ENCODE measurements at regions not wholly inside any gene's neighbourhood (a gene's known extent, or its start where the extent isn't known, plus 50 kb on each side); places are given as distances from the start of the nearest gene placed in this dataset.
A peak's percentile ranks its signal among the peaks of the same experiment; 100 is the strongest.

GRCh38 chr1:166368030-166368429, 201.2 kb upstream of the FAM78B start:
- Histone ChIP-seq H3K9me3 (ENCODE audit: control insufficient read depth, low read length) (no peaks in the 10 kb centered on the region), H2BK15ac (ENCODE audit: low read depth, poor library complexity, severe bottlenecking) (no peak overlapping the region), H4K8ac (ENCODE audit: low read length) (no peak overlapping the region), H4K91ac (ENCODE audit: low read length) (no peak overlapping the region), H3K27me3 (ENCODE audit: control insufficient read depth in 1 of 2, insufficient read depth in 1 of 2, low read length in 2 of 2) (no peaks in the 10 kb centered on the region), H3K4me1 (ENCODE audit: control insufficient read depth, insufficient read depth, low read depth, low read length) (no peaks in the 10 kb centered on the region), H3K4me2 (ENCODE audit: low read length, poor library complexity, severe bottlenecking) (no peak overlapping the region), H3K18ac (ENCODE audit: low read depth in 1 of 2, low read length in 2 of 2) (no peak overlapping the region), H2AFZ (ENCODE audit: low read depth, low read length) (no peak overlapping the region), H2BK120ac (ENCODE audit: low read depth, low read length) (no peak overlapping the region), H3K23ac (ENCODE audit: low read length in 2 of 2) (no peak overlapping the region), H2BK12ac (ENCODE audit: low read length in 2 of 2) (no peak overlapping the region), H3K14ac (ENCODE audit: low read length in 2 of 2) (no peak overlapping the region), H3K27ac (ENCODE audit: low read length, poor library complexity, severe bottlenecking) (no peak overlapping the region), H2AK5ac (ENCODE audit: low read length, severe bottlenecking) (no peak overlapping the region), H2BK5ac (ENCODE audit: low read depth, low read length, poor library complexity, severe bottlenecking) (no peak overlapping the region), H3K36me3 (ENCODE audit: control insufficient read depth in 1 of 2, insufficient read depth in 2 of 2, low read depth in 1 of 2, low read length in 2 of 2) (no peaks in the 10 kb centered on the region), H3K4ac (ENCODE audit: low read depth in 1 of 2, low read length in 2 of 2) (no peak overlapping the region), H3K9ac (ENCODE audit: low read length) (no peak overlapping the region), H3K4me3 (ENCODE audit: insufficient read depth in 1 of 2, low read depth in 1 of 2, low read length in 2 of 2) (no peak overlapping the region), H3K79me1 (replicated peaks; ENCODE audit: low read length, poor library complexity, severe bottlenecking) (no peaks in the 10 kb centered on the region)
- no peak for DNase-seq
- WGBS: 15% methylated on average over 3 of the region's 3 CpGs

GRCh38 chr1:166377896-166378295, 211.1 kb upstream of the FAM78B start:
- Histone ChIP-seq H3K4me3 (ENCODE audit: insufficient read depth in 1 of 2, low read depth in 1 of 2, low read length in 2 of 2) (no peak overlapping the region), H2AK5ac (ENCODE audit: low read length, severe bottlenecking) (no peak overlapping the region), H3K4ac (ENCODE audit: low read depth in 1 of 2, low read length in 2 of 2) (no peak overlapping the region), H3K4me1 (ENCODE audit: control insufficient read depth, insufficient read depth, low read depth, low read length) (no peaks in the 10 kb centered on the region), H3K79me1 (replicated peaks; ENCODE audit: low read length, poor library complexity, severe bottlenecking) (no peaks in the 10 kb centered on the region), H2BK5ac (ENCODE audit: low read depth, low read length, poor library complexity, severe bottlenecking) (no peak overlapping the region), H3K18ac (ENCODE audit: low read depth in 1 of 2, low read length in 2 of 2) (no peak overlapping the region), H3K23ac (ENCODE audit: low read length in 2 of 2) (no peak overlapping the region), H3K27me3 (ENCODE audit: control insufficient read depth in 1 of 2, insufficient read depth in 1 of 2, low read length in 2 of 2) (no peaks in the 10 kb centered on the region), H2AFZ (ENCODE audit: low read depth, low read length) (no peak overlapping the region), H4K91ac (ENCODE audit: low read length) (no peak overlapping the region), H4K8ac (ENCODE audit: low read length) (no peak overlapping the region), H2BK15ac (ENCODE audit: low read depth, poor library complexity, severe bottlenecking) (no peak overlapping the region), H2BK120ac (ENCODE audit: low read depth, low read length) (no peak overlapping the region), H3K36me3 (ENCODE audit: control insufficient read depth in 1 of 2, insufficient read depth in 2 of 2, low read depth in 1 of 2, low read length in 2 of 2) (no peaks in the 10 kb centered on the region), H3K9me3 (ENCODE audit: control insufficient read depth, low read length) (no peaks in the 10 kb centered on the region), H3K27ac (ENCODE audit: low read length, poor library complexity, severe bottlenecking) (no peak overlapping the region), H3K9ac (ENCODE audit: low read length) (no peak overlapping the region), H3K4me2 (ENCODE audit: low read length, poor library complexity, severe bottlenecking) (no peak overlapping the region), H3K14ac (ENCODE audit: low read length in 2 of 2) (no peak overlapping the region), H2BK12ac (ENCODE audit: low read length in 2 of 2) (no peak overlapping the region)
- WGBS: 21% methylated on average over 2 of the region's 4 CpGs
- DNase-seq: no peak

- H2AFZ ChIP-seq (ENCODE audit: low read depth, low read length): no peak overlapping the region
- no peak overlapping the region for H2AK5ac ChIP-seq (ENCODE audit: low read length, severe bottlenecking)
- H3K4ac ChIP-seq (ENCODE audit: low read depth in 1 of 2, low read length in 2 of 2): no peak overlapping the region
- H3K9ac ChIP-seq (ENCODE audit: low read length): no peak overlapping the region
- no peak overlapping the region for H4K8ac ChIP-seq (ENCODE audit: low read length)
- H3K23ac ChIP-seq (ENCODE audit: low read length in 2 of 2): no peak overlapping the region
- DNase-seq: no peak
- H3K18ac ChIP-seq (ENCODE audit: low read depth in 1 of 2, low read length in 2 of 2): no peak overlapping the region
- H3K4me1 ChIP-seq (ENCODE audit: control insufficient read depth, insufficient read depth, low read depth, low read length): no peaks in the 10 kb centered on the region
- no peak overlapping the region for H2BK120ac ChIP-seq (ENCODE audit: low read depth, low read length)
- WGBS: 68% methylated on average over 3 of the region's 4 CpGs
- no peak overlapping the region for H3K27ac ChIP-seq (ENCODE audit: low read length, poor library complexity, severe bottlenecking)
- H3K79me1 ChIP-seq (replicated peaks; ENCODE audit: low read length, poor library complexity, severe bottlenecking): no peaks in the 10 kb centered on the region
- no peak overlapping the region for H4K91ac ChIP-seq (ENCODE audit: low read length)
- H2BK15ac ChIP-seq (ENCODE audit: low read depth, poor library complexity, severe bottlenecking): no peak overlapping the region
- no peak overlapping the region for H2BK12ac ChIP-seq (ENCODE audit: low read length in 2 of 2)
- H3K36me3 ChIP-seq (ENCODE audit: control insufficient read depth in 1 of 2, insufficient read depth in 2 of 2, low read depth in 1 of 2, low read length in 2 of 2): no peaks in the 10 kb centered on the region
- H2BK5ac ChIP-seq (ENCODE audit: low read depth, low read length, poor library complexity, severe bottlenecking): no peak overlapping the region
- no peaks in the 10 kb centered on the region for H3K9me3 ChIP-seq (ENCODE audit: control insufficient read depth, low read length)
- no peaks in the 10 kb centered on the region for H3K27me3 ChIP-seq (ENCODE audit: control insufficient read depth in 1 of 2, insufficient read depth in 1 of 2, low read length in 2 of 2)
- no peak overlapping the region for H3K4me2 ChIP-seq (ENCODE audit: low read length, poor library complexity, severe bottlenecking)
- no peak overlapping the region for H3K14ac ChIP-seq (ENCODE audit: low read length in 2 of 2)
- H3K4me3 ChIP-seq (ENCODE audit: insufficient read depth in 1 of 2, low read depth in 1 of 2, low read length in 2 of 2): no peak overlapping the region
These were observed 212.0 kb upstream of the FAM78B start for GRCh38 chr1:166378805-166379204.

GRCh38 chr1:166379447-166379846, 212.6 kb upstream of the FAM78B start:
- Histone ChIP-seq H3K36me3 (ENCODE audit: control insufficient read depth in 1 of 2, insufficient read depth in 2 of 2, low read depth in 1 of 2, low read length in 2 of 2) (no peaks in the 10 kb centered on the region), H2BK15ac (ENCODE audit: low read depth, poor library complexity, severe bottlenecking) (no peak overlapping the region), H4K8ac (ENCODE audit: low read length) (no peak overlapping the region), H3K18ac (ENCODE audit: low read depth in 1 of 2, low read length in 2 of 2) (no peak overlapping the region), H3K9me3 (ENCODE audit: control insufficient read depth, low read length) (no peaks in the 10 kb centered on the region), H3K4me1 (ENCODE audit: control insufficient read depth, insufficient read depth, low read depth, low read length) (no peaks in the 10 kb centered on the region), H3K23ac (ENCODE audit: low read length in 2 of 2) (no peak overlapping the region), H3K4me2 (ENCODE audit: low read length, poor library complexity, severe bottlenecking) (no peak overlapping the region), H3K9ac (ENCODE audit: low read length) (no peak overlapping the region), H3K27ac (ENCODE audit: low read length, poor library complexity, severe bottlenecking) (no peak overlapping the region), H4K91ac (ENCODE audit: low read length) (no peak overlapping the region), H3K4me3 (ENCODE audit: insufficient read depth in 1 of 2, low read depth in 1 of 2, low read length in 2 of 2) (no peak overlapping the region), H3K79me1 (replicated peaks; ENCODE audit: low read length, poor library complexity, severe bottlenecking) (no peaks in the 10 kb centered on the region), H3K27me3 (ENCODE audit: control insufficient read depth in 1 of 2, insufficient read depth in 1 of 2, low read length in 2 of 2) (no peaks in the 10 kb centered on the region), H2BK12ac (ENCODE audit: low read length in 2 of 2) (no peak overlapping the region), H3K14ac (ENCODE audit: low read length in 2 of 2) (no peak overlapping the region), H2BK120ac (ENCODE audit: low read depth, low read length) (no peak overlapping the region), H2AK5ac (ENCODE audit: low read length, severe bottlenecking) (no peak overlapping the region), H2BK5ac (ENCODE audit: low read depth, low read length, poor library complexity, severe bottlenecking) (no peak overlapping the region), H3K4ac (ENCODE audit: low read depth in 1 of 2, low read length in 2 of 2) (no peak overlapping the region), H2AFZ (ENCODE audit: low read depth, low read length) (no peak overlapping the region)
- peak; percentile 5 for DNase-seq
- WGBS: 64% methylated on average over 2 of the region's 2 CpGs

All from mesenchymal stem cell (in vitro differentiated cells and primary cell).